HS-27A (cell line): ENCODE measurements at regions not wholly inside any gene's neighbourhood (a gene's known extent, or its start where the extent isn't known, plus 50 kb on each side); places are given as distances from the start of the nearest gene placed in this dataset.
"Not testable (repeated sequence)": the region's sequence is repeated elsewhere in the genome, so short reads cannot be mapped to it uniquely, and the experiment has no call there.

ENCODE experiments used
- DNase-seq: peaks from one replicate; pipeline ENCODE4 v3.0.0-alpha.2; 2012; ENCODE audit warnings: low read depth, missing footprints

- no peak for DNase-seq
These were observed 159.6 kb upstream of the WDR1 start for GRCh38 chr4:10276152-10276551.

GRCh38 chr4:10275696-10276095 lies 159.1 kb upstream of the WDR1 start:
- no peak for DNase-seq

- DNase-seq = no peak
These were observed 156.4 kb upstream of the WDR1 start for GRCh38 chr4:10273030-10273429.

- no peak for DNase-seq
These were observed 155.9 kb upstream of the WDR1 start for GRCh38 chr4:10272511-10272910.

- no peak for DNase-seq
These were observed 150.5 kb upstream of the WDR1 start for GRCh38 chr4:10267066-10267465.

- no peak for DNase-seq
These were observed 144.2 kb upstream of the WDR1 start for GRCh38 chr4:10260777-10261176.

- DNase-seq = no peak
These were observed 143.4 kb upstream of the WDR1 start for GRCh38 chr4:10259976-10260375.

GRCh38 chr4:10256203-10256602 lies 139.6 kb upstream of the WDR1 start:
- DNase-seq = no peak

- DNase-seq = no peak
These were observed 137.2 kb upstream of the WDR1 start for GRCh38 chr4:10253765-10254164.

GRCh38 chr4:10245751-10246150 lies 129.2 kb upstream of the WDR1 start:
- DNase-seq = no peak

- no peak for DNase-seq
These were observed 127.3 kb upstream of the WDR1 start for GRCh38 chr4:10243856-10244255.

GRCh38 chr4:10240691-10241090 lies 124.1 kb upstream of the WDR1 start:
- no peak for DNase-seq

GRCh38 chr4:10239982-10240654 lies 123.5 kb upstream of the WDR1 start:
- no peak for DNase-seq

- no peak for DNase-seq
These were observed 120.5 kb upstream of the WDR1 start for GRCh38 chr4:10237131-10237530.

- no peak for DNase-seq
These were observed 115.5 kb upstream of the WDR1 start for GRCh38 chr4:10232114-10232513.

GRCh38 chr4:10226756-10227155 lies 110.2 kb upstream of the WDR1 start:
- DNase-seq = no peak

GRCh38 chr4:10225096-10225495 lies 108.5 kb upstream of the WDR1 start:
- no peak for DNase-seq

- no peak for DNase-seq
These were observed 107.2 kb upstream of the WDR1 start for GRCh38 chr4:10223782-10224181.

GRCh38 chr4:10213481-10213880 lies 96.9 kb upstream of the WDR1 start:
- not testable (repeated sequence) for DNase-seq

- no peak for DNase-seq
These were observed 96.3 kb upstream of the WDR1 start for GRCh38 chr4:10212901-10213300.

GRCh38 chr4:10212400-10212799 lies 95.8 kb upstream of the WDR1 start:
- DNase-seq = no peak

- DNase-seq = no peak
These were observed 90.5 kb upstream of the WDR1 start for GRCh38 chr4:10207116-10207515.

GRCh38 chr4:10205223-10205622 lies 88.6 kb upstream of the WDR1 start:
- DNase-seq = no peak

- no peak for DNase-seq
These were observed 87.9 kb upstream of the WDR1 start for GRCh38 chr4:10204401-10205058.
